Adrenal gland (tissue), 9 donors: ENCODE measurements at regions not wholly inside any gene's neighbourhood (a gene's known extent, or its start where the extent isn't known, plus 50 kb on each side); places are given as distances from the start of the nearest gene placed in this dataset.

Experiments used
- DNase-seq, 7 donors: peaks; one replicate each; pipeline ENCODE4 v3.0.0-alpha.2; 2019 to 2020
- H3K27ac ChIP-seq, 5 donors: fragments of 200-600 bp; sonication (generic) in 4 of 5; 1 replicate in 3 of 5; 2 replicates in 2 of 5; pipeline versions ENCODE4 v1.5.1 to v1.8.0; 2016 to 2020; ENCODE audit warnings: mild to moderate bottlenecking in 1 of 5
- H3K27me3 ChIP-seq: fragments of 200-600 bp; 2 replicates; pipeline ENCODE4 v1.8.0; 2021
- H3K36me3 ChIP-seq, 2 donors: fragments of 200-600 bp; replicated peaks in 1 of 2; 1 replicate in 1 of 2; 2 replicates in 1 of 2; pipeline versions ENCODE4 v1.5.1 to v1.8.0; 2018 to 2022
- H3K4me1 ChIP-seq, 2 donors: fragments of 200-600 bp; replicated peaks in 1 of 2; 1 replicate in 1 of 2; 2 replicates in 1 of 2; pipeline versions ENCODE4 v1.5.1 to v1.8.0; 2018 to 2021
- H3K4me3 ChIP-seq, 4 donors: fragments of 200-600 bp; sonication (generic) in 3 of 4; one replicate each; pipeline ENCODE4 v1.5.1; 2016 to 2018
- H3K9me3 ChIP-seq, 3 donors: fragments of 200-600 bp; sonication (generic) in 1 of 3; replicated peaks in 1 of 3; 1 replicate in 2 of 3; 2 replicates in 1 of 3; pipeline versions ENCODE4 v1.5.1 to v1.8.0; 2016 to 2021
- CTCF ChIP-seq, 6 experiments: fragments of 450-650 bp in 4 of 6; fragments of 200-600 bp in 2 of 6; sonication (generic) in 1 of 6; IDR thresholded peaks; 1 replicate in 5 of 6; 2 replicates in 1 of 6; pipeline versions ENCODE4 v1.5.1 to v1.8.0; 2016 to 2021; ENCODE audit warnings: antibody characterized with exemption in 6 of 6, mild to moderate bottlenecking in 2 of 6, moderate library complexity in 1 of 6
- POLR2A ChIP-seq, 2 donors: fragments of 450-650 bp; IDR thresholded peaks; one replicate each; pipeline ENCODE4 v1.6.1; 2017; ENCODE audit warnings: antibody characterized with exemption in 2 of 2, mild to moderate bottlenecking in 2 of 2, moderate library complexity in 1 of 2
- WGBS, 4 donors: extraction: QIAGEN DNeasy Blood & Tissue Kit in 2 of 4; methylation state at CpG; one replicate each; pipeline versions ENCODE4 v1.1.5 to v1.1.7; 2013 to 2017; 5-methylcytosine and 5-hydroxymethylcytosine counted together
- intact Hi-C, 2 donors: fragments of 100-400 bp; cut with DNase I; formaldehyde crosslinking; loops; one replicate each; pipeline versions ENCODE4 v1.14.1 to v1.15.0; 2022 to 2023
- donor health status: healthy with polysubstance abuse.
- donor health status: Bipolar disorder and iron deficiency.
- donor health status: DM: yes; HTN: yes; CAD: no.
- donor health status: DM: no; HTN: no; CAD: no.
- donor health status: DM: no; HTN: no; CAD: no.

GRCh38 chr3:23127196-23127595 is 75.9 kb upstream of the UBE2E2 start:
- intact Hi-C loops, result no loop called here
- Histone ChIP-seq H3K36me3 (no peaks in the 10 kb centered on the region), H3K4me1 (no peaks in the 10 kb centered on the region), H3K27ac (no peak overlapping the region), H3K4me3 (no peak overlapping the region), H3K9me3 (no peaks in the 10 kb centered on the region), H3K27me3 (no peaks in the 10 kb centered on the region)
- TF ChIP-seq CTCF (IDR thresholded peaks at IDR 0.05) (no peak), POLR2A (IDR thresholded peaks at IDR 0.05) (no peak)
- 82 to 90% (median 86%) methylated on average over 3 of the region's 3 CpGs for WGBS, 4 donors
- no peak for DNase-seq

DNA sequence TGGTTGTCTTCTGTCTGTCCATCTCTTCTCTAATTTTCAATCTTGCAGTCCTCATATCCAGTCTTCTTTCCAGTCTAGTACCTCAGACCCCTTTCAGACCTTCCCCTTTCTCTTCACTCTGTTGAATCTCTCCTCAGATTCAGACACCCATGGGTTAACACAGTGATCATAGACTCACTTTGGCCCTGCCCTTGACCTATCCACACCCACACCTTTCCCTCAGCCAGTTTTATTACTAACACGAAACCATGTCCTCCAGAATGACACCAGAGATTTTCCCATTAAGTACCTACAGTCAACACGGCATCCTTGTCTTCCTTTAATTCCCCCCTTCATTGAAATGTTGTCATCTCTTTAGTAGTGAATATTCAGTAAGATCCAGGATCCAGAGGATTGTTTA is 74.5 kb upstream of the UBE2E2 start:
- H3K27ac ChIP-seq, result no peak overlapping the region
- no peaks in the 10 kb centered on the region for H3K27me3 ChIP-seq
- H3K4me3 ChIP-seq, result no peak overlapping the region
- no peak for DNase-seq
- no peak for TF ChIP-seq POLR2A (IDR thresholded peaks at IDR 0.05)
- TF ChIP-seq CTCF (IDR thresholded peaks at IDR 0.05), result no peak
- H3K4me1 ChIP-seq, result no peaks in the 10 kb centered on the region
- no peaks in the 10 kb centered on the region for H3K36me3 ChIP-seq
- intact Hi-C loops, result no loop called here
- no peaks in the 10 kb centered on the region for H3K9me3 ChIP-seq
- 52 to 70% (median 57%) methylated on average over 2 of the region's 2 CpGs for WGBS, 4 donors

GRCh38 chr3:23129117-23129516 is 74.0 kb upstream of the UBE2E2 start:
- H3K4me3 ChIP-seq, result peak overlapping the region in 1 of 4 donors; percentile 23
- H3K4me1 ChIP-seq, result no peaks in the 10 kb centered on the region
- WGBS, 4 donors, result 47 to 57% (median 53%) methylated on average over 4 of the region's 4 CpGs
- no peak for DNase-seq
- no peak for TF ChIP-seq CTCF (IDR thresholded peaks at IDR 0.05)
- no peak for TF ChIP-seq POLR2A (IDR thresholded peaks at IDR 0.05)
- H3K9me3 ChIP-seq, result no peaks in the 10 kb centered on the region
- no peaks in the 10 kb centered on the region for H3K27me3 ChIP-seq
- no peaks in the 10 kb centered on the region for H3K36me3 ChIP-seq
- no peak overlapping the region for H3K27ac ChIP-seq
- intact Hi-C loops, result no loop called here

DNA sequence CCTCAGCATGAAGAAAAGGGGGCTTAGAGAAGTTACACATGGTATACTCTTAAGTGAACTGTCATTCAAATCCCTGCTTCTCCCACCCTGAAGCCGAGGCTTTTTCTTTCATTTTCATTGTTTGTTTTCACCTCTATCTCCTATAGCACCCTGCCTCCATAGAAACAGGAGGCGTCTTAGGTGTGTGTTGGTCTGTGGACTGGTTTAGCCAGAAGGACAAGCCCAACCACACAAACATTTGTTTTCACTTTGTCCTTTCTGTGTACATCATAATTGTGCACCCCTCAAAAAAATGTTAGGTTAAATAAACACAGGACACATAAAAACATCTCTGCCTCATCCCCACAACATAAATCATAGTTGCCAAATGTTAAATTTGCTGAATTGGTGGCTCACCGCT is 73.3 kb upstream of the UBE2E2 start:
- Histone ChIP-seq H3K36me3 (no peaks in the 10 kb centered on the region), H3K27me3 (no peaks in the 10 kb centered on the region), H3K4me3 (peak overlapping the region in 1 of 4 donors; percentile 23), H3K27ac (no peak overlapping the region), H3K4me1 (no peaks in the 10 kb centered on the region), H3K9me3 (no peaks in the 10 kb centered on the region)
- TF ChIP-seq POLR2A (IDR thresholded peaks at IDR 0.05), result no peak
- TF ChIP-seq CTCF (IDR thresholded peaks at IDR 0.05), result no peak
- intact Hi-C loops, result no loop called here
- DNase-seq, result no peak
- 61 to 64% (median 61%) methylated on average over 3 of the region's 3 CpGs for WGBS, 4 donors
